HT-29 (cell line): ENCODE measurements at regions not wholly inside any gene's neighbourhood (a gene's known extent, or its start where the extent isn't known, plus 50 kb on each side); places are given as distances from the start of the nearest gene placed in this dataset. TPM values are rescaled to one million over a fixed set of nuclear protein-coding genes. Genes with fewer than 3 reads are reported as not detected.
"Not testable (repeated sequence)": the region's sequence is repeated elsewhere in the genome, so short reads cannot be mapped to it uniquely, and the experiment has no call there.

Experiments
- DNase-seq: peaks from one replicate; pipeline ENCODE4 v3.0.0-alpha.2; 2015; ENCODE audit warnings: low spot score
- small RNA-seq: library from RNA; depleted of rRNA; stranded (forward); fragments of <200 nt; gene quantifications from one replicate; pipeline ENCODE3, GENCODE V24; 2014

DNA sequence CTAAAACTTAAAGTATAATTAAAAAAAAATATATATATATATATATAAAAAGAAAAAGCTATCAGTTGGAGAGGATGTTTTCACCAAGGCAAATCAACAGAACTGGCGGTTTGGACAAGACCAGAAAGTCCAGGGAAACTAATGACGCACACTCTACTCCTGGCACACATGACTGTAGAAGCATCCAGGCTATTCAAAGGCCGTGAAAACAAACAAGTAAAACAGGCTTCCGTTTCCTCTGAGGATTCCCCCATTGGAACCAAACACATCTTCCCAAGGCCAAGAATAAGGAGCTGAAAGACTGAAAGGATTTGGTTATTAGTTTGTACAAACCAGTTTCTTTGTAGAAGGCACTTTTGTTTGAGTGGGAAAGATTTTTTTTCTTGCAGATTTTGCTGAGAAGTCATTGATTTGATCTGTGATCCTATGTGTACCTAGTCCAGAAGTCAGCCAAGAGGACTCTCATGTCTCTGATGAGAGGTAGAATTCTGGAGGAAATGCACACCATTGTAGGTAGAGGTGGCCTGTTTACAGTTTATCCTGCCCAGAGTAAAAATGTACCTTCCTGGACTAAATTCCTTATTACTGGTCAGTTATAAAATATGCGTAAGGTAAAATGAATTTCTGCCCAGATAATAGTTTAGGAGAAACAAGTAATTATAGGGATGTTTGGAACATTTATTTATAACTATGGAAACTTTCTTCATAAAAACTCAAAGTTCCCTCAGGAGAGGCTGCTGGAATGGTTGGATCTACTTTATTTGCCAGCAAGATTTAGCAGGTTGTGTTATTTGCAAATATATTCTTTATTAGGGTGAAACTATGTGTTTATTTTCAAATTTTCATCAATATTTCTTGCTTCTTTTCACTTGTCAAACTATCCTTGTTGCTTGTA, 66.5 kb downstream of the DMP1 start:
- DNase-seq = no peak

- DNase-seq = no peak
Observed at GRCh38 chr4:87717276-87718031, 67.4 kb downstream of the DMP1 start.

DNA sequence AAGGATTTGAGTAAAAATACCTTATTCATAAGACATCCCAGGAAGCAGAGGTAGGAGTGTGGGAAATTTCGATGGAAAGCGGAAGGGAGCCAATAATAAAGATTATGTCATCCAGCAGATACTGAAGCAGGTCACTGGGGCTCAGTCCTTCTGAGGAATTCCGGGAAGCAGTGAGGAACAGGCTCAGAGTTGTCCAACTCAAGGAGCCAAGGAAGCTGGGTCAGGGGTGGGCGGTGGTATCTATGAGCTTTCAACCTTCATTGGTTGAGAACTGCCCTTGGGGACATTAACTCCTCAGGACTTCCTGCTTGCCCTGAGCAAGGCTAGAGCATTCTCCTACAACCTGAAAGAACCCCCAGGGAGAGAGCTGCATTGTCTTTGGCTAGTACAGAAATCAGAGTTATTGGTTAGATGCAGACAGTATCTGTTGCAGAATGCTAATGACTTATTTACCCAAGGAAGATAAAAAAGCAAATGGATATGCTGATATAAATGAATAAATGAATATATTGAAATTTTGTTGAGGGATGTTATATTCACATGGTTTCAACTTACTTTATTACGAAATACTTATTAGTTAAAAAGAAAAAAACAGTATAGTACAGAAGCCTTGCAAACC, 68.2 kb downstream of the DMP1 start:
- no peak for DNase-seq

DNA sequence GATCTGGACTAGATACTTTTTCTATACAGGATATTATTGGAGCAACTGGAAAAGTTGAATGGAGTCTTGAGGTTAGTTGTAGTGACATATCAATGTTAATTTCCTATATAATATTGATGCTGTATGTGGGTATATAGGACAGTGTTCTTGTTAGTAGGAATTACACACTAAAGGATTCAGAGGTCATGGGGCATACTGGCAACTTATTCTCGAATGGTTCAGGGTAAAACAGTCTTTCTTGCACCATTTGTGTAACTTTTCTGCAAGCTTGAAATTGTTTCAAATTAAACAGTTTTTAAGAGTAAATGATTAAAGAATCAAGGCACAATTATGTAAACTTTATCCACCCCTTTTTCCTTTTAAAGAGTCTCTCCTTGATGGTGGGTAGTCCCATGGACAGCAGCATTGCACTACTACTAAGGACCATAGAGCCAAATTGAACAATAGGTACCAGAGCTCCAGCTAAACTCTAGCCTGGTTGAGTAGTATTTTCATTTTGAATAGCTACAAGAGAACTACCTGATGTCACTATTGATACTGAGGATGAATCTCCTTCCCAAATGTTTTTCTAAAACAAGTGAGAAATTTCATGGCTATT, 70.1 kb downstream of the DMP1 start:
- DNase-seq = no peak

GRCh38 chr4:87725287-87725686, 74.1 kb upstream of the IBSP start:
- not testable (repeated sequence) for DNase-seq

DNA sequence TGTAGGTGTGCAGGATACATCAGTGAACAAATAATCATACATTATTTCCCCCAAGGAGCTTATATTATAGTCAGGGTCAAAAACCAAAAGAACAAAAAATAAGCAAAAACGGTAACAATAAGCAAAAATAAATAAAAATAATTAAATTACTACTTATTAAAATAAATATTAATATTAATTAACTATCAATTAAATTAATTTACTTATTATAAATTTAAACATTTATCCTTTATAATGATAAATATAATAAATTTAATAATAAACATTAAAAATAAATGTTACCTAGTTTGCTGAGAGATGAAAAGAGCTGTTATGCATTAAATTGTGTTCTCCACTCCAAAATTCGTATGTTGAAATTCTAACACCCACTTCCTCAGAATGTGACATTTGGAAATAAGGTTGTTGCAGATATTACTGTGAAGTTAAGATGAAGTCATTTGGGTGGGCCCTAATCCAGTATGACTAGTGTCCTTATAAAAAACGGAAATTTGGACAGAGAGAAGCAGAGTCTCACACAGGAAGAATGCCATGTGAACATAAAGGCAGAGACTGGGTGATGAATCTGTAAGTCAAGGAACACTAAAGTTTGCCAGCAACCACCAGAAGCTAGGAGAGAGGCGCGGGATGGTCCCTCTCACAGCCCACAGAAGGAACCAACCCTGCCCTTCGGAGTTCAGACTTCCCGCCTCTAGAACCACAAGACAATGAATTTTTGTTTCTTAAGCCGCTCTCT, 67.2 kb upstream of the IBSP start:
- no peak for DNase-seq

DNA sequence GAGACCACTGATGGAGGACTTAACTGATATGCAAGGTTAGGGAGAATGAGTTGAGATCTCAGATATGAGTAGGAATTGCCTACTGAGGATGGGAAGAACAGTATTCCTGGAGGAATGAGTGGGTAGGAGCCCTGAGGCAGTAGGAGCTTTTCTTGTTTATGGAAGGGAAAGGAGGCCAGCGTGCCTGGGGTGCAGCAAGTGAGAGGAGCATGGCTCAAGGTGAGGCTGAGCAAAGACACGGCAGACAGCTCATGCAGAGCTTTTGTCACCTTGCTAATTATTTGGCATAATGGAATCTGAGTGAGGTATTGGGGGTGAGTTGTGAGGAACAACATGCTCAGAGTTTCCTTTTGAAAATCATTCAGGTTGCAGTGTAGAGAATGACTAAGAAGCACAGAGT, 65.3 kb upstream of the IBSP start:
- no peak for DNase-seq

- no peak for DNase-seq
Observed at GRCh38 chr4:87734936-87735335, 64.4 kb upstream of the IBSP start.

DNA sequence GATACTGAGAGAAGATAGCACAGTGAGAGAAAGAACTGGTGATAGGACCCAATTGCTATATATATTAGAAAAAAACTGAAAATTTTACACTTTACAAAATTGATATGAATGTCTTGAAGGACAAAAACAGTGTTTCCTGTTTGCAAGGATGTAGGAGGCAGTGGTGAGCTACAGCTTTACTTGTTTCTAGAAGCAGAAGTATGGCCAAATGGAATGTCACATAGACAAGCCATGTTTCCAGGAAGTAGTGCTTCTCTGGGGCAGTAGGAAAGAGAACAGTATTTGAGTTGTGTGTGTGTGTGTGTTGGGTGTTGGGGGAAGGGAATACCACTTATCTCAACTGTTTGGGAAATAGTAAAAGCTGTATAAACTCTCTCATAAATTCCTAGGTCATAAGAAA, 60.9 kb upstream of the IBSP start:
- DNase-seq = no peak

- DNase-seq = no peak
Observed at GRCh38 chr4:87739494-87739893, 59.9 kb upstream of the IBSP start.

DNA sequence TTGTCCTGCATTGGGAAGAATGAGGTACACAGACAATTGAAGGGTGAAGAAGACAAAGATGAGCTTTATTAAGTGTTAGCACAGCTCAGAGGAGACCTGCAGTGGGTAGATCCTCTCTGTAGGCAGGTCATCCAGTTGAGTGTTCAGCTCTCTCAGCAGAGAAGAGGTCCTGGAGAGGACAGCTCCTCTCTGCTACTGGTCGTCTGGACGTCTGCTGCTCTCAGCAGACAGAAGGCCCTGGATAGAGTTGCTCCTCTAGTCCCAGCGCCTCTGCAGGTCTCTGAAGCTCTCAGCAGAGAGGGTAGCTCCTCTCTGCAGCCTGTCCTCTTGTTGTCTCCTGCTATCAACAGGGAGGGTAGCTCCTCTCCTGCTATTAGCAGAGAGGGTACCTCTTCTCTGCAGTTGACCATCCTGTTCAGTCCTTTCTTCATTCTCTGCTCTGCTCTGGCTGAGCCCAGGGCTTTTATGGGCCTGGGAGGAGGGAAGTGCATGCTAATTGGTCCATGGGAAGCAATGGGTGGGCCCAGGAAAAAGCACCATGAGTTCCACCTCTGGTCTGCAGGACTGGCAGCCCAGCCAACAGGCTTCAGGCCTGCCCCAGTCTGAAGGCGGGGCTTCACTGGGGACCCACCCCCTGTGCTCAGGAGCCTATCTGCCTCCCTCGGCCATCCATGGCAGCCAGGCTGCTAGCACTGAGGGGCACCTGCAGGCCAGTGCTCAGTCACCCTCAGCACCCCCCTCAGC, 54.1 kb upstream of the IBSP start:
- peak; percentile 2 for DNase-seq

DNA sequence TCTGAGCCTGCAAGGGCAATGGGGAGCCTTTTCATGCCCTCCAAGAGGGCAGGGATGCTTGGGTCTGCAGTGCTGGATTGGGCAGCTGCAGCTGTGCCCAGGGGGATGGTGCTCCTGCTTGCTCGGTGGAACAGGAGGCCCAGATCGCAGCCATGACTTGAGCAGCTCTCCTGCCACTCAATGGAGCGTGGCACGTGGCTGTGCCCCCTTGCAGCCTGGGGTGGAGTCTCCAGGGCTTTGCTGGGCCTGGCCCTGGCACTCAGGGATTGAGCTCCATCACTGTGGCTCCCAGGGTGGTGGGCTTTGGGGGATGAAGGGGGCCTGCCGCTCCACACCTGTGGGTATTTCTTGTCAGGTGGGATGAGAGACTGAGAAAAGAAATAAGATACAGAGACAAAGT, 53.4 kb upstream of the IBSP start:
- DNase-seq = no peak

Small RNAs in the stretch of these regions (small RNA-seq; reads per million reads assigned to genes)
- gene RF00019 = not detected
